ENCODE measurements at regions not wholly inside any gene's neighbourhood (a gene's known extent, or its start where the extent isn't known, plus 50 kb on each side); places are given as distances from the start of the nearest gene placed in this dataset.

- intact Hi-C loops (cut with DNase I; ENCODE audit: low total_unique reads) = no loop called here
- Histone ChIP-seq H3K4me3 (no peak overlapping the region), H3K4me1 (no peaks in the 10 kb centered on the region), H3K36me3 (no peaks in the 10 kb centered on the region), H3K9me3 (no peaks in the 10 kb centered on the region), H3K27ac (no peak overlapping the region), H3K27me3 (no peaks in the 10 kb centered on the region)
- no peak for DNase-seq
- TF ChIP-seq EP300 (IDR thresholded peaks at IDR 0.05) (no peak), POLR2AphosphoS5 (IDR thresholded peaks at IDR 0.05) (no peak)
- 25 to 65% (median 53%) methylated on average over 2 of the region's 2 CpGs for WGBS, 5 donors
These were observed 772.5 kb upstream of the GRM7 start for GRCh38 chr3:6088433-6088832.

GRCh38 chr3:6089780-6090179 is 771.1 kb upstream of the GRM7 start:
- WGBS, 5 donors = 60 to 75% (median 65%) methylated on average over 5 of the region's 5 CpGs
- intact Hi-C loops (cut with DNase I; ENCODE audit: low total_unique reads) = no loop called here

GRCh38 chr3:6091262-6091661 is 769.7 kb upstream of the GRM7 start:
- Histone ChIP-seq H3K27me3 (no peaks in the 10 kb centered on the region), H3K4me3 (no peak overlapping the region), H3K27ac (no peak overlapping the region), H3K9me3 (no peaks in the 10 kb centered on the region), H3K36me3 (no peaks in the 10 kb centered on the region), H3K4me1 (no peaks in the 10 kb centered on the region)
- DNase-seq = no peak
- TF ChIP-seq EP300 (IDR thresholded peaks at IDR 0.05) (no peak), POLR2A (IDR thresholded peaks at IDR 0.05) (no peak), CTCF (IDR thresholded peaks at IDR 0.05) (no peak), POLR2AphosphoS5 (IDR thresholded peaks at IDR 0.05) (no peak)
- WGBS, 5 donors = 58 to 75% (median 66%) methylated on average over 3 of the region's 3 CpGs
- intact Hi-C loops (cut with DNase I; ENCODE audit: low total_unique reads) = no loop called here

More at GRCh38 chr3:6089780-6090179, 771.1 kb upstream of the GRM7 start:
- Histone ChIP-seq H3K27me3 (no peaks in the 10 kb centered on the region), H3K9me3 (no peaks in the 10 kb centered on the region), H3K4me3 (no peak overlapping the region), H3K4me1 (no peaks in the 10 kb centered on the region), H3K27ac (no peak overlapping the region), H3K36me3 (no peaks in the 10 kb centered on the region)
- no peak for TF ChIP-seq EP300 (IDR thresholded peaks at IDR 0.05)
- no peak for TF ChIP-seq POLR2A (IDR thresholded peaks at IDR 0.05)
- no peak for TF ChIP-seq CTCF (IDR thresholded peaks at IDR 0.05)
- TF ChIP-seq POLR2AphosphoS5 (IDR thresholded peaks at IDR 0.05) = no peak
- DNase-seq = no peak

GRCh38 chr3:6095006-6095405 is 765.9 kb upstream of the GRM7 start:
- Histone ChIP-seq H3K36me3 (no peaks in the 10 kb centered on the region), H3K4me3 (no peak overlapping the region), H3K27me3 (no peaks in the 10 kb centered on the region), H3K9me3 (no peaks in the 10 kb centered on the region), H3K27ac (no peak overlapping the region), H3K4me1 (peaks cover 0 to 2% (median under 1%) of the 10 kb centered on the region in 4 donors)
- DNase-seq = no peak
- intact Hi-C loops (cut with DNase I; ENCODE audit: low total_unique reads) = no loop called here
- TF ChIP-seq POLR2A (IDR thresholded peaks at IDR 0.05) (no peak), POLR2AphosphoS5 (IDR thresholded peaks at IDR 0.05) (no peak), EP300 (IDR thresholded peaks at IDR 0.05) (no peak), CTCF (IDR thresholded peaks at IDR 0.05) (no peak)
- 66 to 83% (median 76%) methylated on average over 1 of the region's 1 CpG for WGBS, 5 donors

- H3K27ac ChIP-seq = no peak overlapping the region
- intact Hi-C loops (cut with DNase I; ENCODE audit: low total_unique reads) = no loop called here
- no peaks in the 10 kb centered on the region for H3K27me3 ChIP-seq
- no peak overlapping the region for H3K4me3 ChIP-seq
- DNase-seq = no peak
- H3K9me3 ChIP-seq = no peaks in the 10 kb centered on the region
- TF ChIP-seq POLR2AphosphoS5 (IDR thresholded peaks at IDR 0.05) = no peak
- WGBS, 5 donors = 30 to 54% (median 43%) methylated on average over 2 of the region's 2 CpGs
- peaks cover 0 to 6% (median 3%) of the 10 kb centered on the region in 4 donors for H3K4me1 ChIP-seq
- no peaks in the 10 kb centered on the region for H3K36me3 ChIP-seq
These were observed 763.9 kb upstream of the GRM7 start for GRCh38 chr3:6097021-6097420.

All from stomach (tissue), 8 donors.